ENCODE measurements at regions not wholly inside any gene's neighbourhood (a gene's known extent, or its start where the extent isn't known, plus 50 kb on each side); places are given as distances from the start of the nearest gene placed in this dataset.

- TF ChIP-seq ZNF274 (IDR thresholded peaks at IDR 0.05; ENCODE audit: low read depth, low read length) (no peak), TCF7L2 (IDR thresholded peaks at IDR 0.05; ENCODE audit: borderline replicate concordance, extremely low read depth, insufficient read depth, insufficient read length) (no peak), CEBPB (IDR thresholded peaks at IDR 0.05; ENCODE audit: low read depth) (no peak), EZH2phosphoT487 (IDR thresholded peaks at IDR 0.05; ENCODE audit: borderline replicate concordance) (no peak)
Measured at GRCh38 chr18:54742120-54742519, 86.2 kb upstream of the RAB27B start (continued).

GRCh38 chr18:54742659-54743604 is 85.3 kb upstream of the RAB27B start:
- ChIA-PET POLR2A (no interaction called here), CTCF (no interaction called here), RAD21 (ENCODE audit: low non-redundant PET in 1 of 2, low total read pairs in 2 of 2, uncharacterized antibody in 2 of 2, unreplicated experiment in 2 of 2) (no interaction called here)
- no TSS peak for BruUV-seq (replicated peaks)
- H3K9me2 ChIP-seq (ENCODE audit: insufficient read depth): no peaks in the 10 kb centered on the region
- H3K9ac ChIP-seq (ENCODE audit: low read length): no peak overlapping the region
- no peak overlapping the region for H3K4me3 ChIP-seq (replicated peaks in 1 of 2; ENCODE audit: low read depth in 1 of 2, low read length in 2 of 2)
- TF ChIP-seq TCF7L2 (IDR thresholded peaks at IDR 0.05; ENCODE audit: borderline replicate concordance, extremely low read depth, insufficient read depth, insufficient read length) (no peak), SP1 (IDR thresholded peaks at IDR 0.05; ENCODE audit: low read depth) (no peak), EGR1 (IDR thresholded peaks at IDR 0.05; ENCODE audit: low read depth) (no peak), ELF1 (IDR thresholded peaks at IDR 0.05; ENCODE audit: borderline replicate concordance, low read depth) (no peak), ZNF274 (IDR thresholded peaks at IDR 0.05; ENCODE audit: low read depth, low read length) (no peak), CTCF (IDR thresholded peaks at IDR 0.05 in 2 of 3, conservative IDR thresholded peaks at IDR 0.05 in 1 of 3; ENCODE audit: borderline replicate concordance in 1 of 3, insufficient read depth in 1 of 3, low read depth in 2 of 3, low read length in 2 of 3) (no peak), CEBPB (IDR thresholded peaks at IDR 0.05; ENCODE audit: low read depth) (no peak), ZBTB33 (IDR thresholded peaks at IDR 0.05; ENCODE audit: extremely low read depth, insufficient replicate concordance, low read length) (no peak), FOSL1 (IDR thresholded peaks at IDR 0.05; ENCODE audit: low read depth) (no peak), CBX3 (IDR thresholded peaks at IDR 0.05; ENCODE audit: low read depth) (no peak), JUND (IDR thresholded peaks at IDR 0.05) (no peak)
- TF ChIP-seq, protein P1, sequence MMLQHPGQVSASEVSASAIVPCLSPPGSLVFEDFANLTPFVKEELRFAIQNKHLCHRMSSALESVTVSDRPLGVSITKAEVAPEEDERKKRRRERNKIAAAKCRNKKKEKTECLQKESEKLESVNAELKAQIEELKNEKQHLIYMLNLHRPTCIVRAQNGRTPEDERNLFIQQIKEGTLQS (IDR thresholded peaks at IDR 0.05): no peak
- TF ChIP-seq, protein P2, sequence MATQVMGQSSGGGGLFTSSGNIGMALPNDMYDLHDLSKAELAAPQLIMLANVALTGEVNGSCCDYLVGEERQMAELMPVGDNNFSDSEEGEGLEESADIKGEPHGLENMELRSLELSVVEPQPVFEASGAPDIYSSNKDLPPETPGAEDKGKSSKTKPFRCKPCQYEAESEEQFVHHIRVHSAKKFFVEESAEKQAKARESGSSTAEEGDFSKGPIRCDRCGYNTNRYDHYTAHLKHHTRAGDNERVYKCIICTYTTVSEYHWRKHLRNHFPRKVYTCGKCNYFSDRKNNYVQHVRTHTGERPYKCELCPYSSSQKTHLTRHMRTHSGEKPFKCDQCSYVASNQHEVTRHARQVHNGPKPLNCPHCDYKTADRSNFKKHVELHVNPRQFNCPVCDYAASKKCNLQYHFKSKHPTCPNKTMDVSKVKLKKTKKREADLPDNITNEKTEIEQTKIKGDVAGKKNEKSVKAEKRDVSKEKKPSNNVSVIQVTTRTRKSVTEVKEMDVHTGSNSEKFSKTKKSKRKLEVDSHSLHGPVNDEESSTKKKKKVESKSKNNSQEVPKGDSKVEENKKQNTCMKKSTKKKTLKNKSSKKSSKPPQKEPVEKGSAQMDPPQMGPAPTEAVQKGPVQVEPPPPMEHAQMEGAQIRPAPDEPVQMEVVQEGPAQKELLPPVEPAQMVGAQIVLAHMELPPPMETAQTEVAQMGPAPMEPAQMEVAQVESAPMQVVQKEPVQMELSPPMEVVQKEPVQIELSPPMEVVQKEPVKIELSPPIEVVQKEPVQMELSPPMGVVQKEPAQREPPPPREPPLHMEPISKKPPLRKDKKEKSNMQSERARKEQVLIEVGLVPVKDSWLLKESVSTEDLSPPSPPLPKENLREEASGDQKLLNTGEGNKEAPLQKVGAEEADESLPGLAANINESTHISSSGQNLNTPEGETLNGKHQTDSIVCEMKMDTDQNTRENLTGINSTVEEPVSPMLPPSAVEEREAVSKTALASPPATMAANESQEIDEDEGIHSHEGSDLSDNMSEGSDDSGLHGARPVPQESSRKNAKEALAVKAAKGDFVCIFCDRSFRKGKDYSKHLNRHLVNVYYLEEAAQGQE (IDR thresholded peaks at IDR 0.05; ENCODE audit: low read depth): no peak
- intact Hi-C loops (cut with micrococcal nuclease): no loop called here
- H3K9me3 ChIP-seq (ENCODE audit: control insufficient read depth in 1 of 2, insufficient read depth in 1 of 2, low read depth in 1 of 2, low read length in 2 of 2): no peaks in the 10 kb centered on the region
- peaks cover 0 to 18% of the 10 kb centered on the region in 2 experiments; a peak in 3 of 4 replicates for H3K4me1 ChIP-seq (ENCODE audit: control insufficient read depth in 1 of 2, insufficient read depth in 2 of 2, low read length in 2 of 2)
- no peak overlapping the region for H2AFZ ChIP-seq (ENCODE audit: low read depth, low read length, poor library complexity, severe bottlenecking)
- DNase-seq (ENCODE audit: low read depth, low spot score): no peak
- H3K79me2 ChIP-seq (ENCODE audit: insufficient read depth, low read length): no peaks in the 10 kb centered on the region
- H3K27ac ChIP-seq (ENCODE audit: low read depth, low read length): no peak overlapping the region
- ATAC-seq: no peak
- H3K36me3 ChIP-seq (ENCODE audit: control insufficient read depth in 1 of 2, insufficient read depth in 2 of 2, low read length in 2 of 2): no peaks in the 10 kb centered on the region
- H4K20me1 ChIP-seq (ENCODE audit: insufficient read depth): no peaks in the 10 kb centered on the region
- H3K27me3 ChIP-seq (ENCODE audit: insufficient read depth, low read length): no peaks in the 10 kb centered on the region
- H3K4me2 ChIP-seq (ENCODE audit: low read length): no peak overlapping the region

Data from HCT116 (cell line).